ENCODE measurements at regions not wholly inside any gene's neighbourhood (a gene's known extent, or its start where the extent isn't known, plus 50 kb on each side); places are given as distances from the start of the nearest gene placed in this dataset.

- Histone ChIP-seq H3K36me3 (ENCODE audit: control insufficient read depth in 4 of 4, insufficient read depth in 3 of 4, low read depth in 1 of 4, low read length in 3 of 4) (no peaks in the 10 kb centered on the region), H3K9ac (ENCODE audit: low read depth in 1 of 2, low read length in 2 of 2) (no peak overlapping the region), H3K27me3 (ENCODE audit: control insufficient read depth in 4 of 4, insufficient read depth in 4 of 4, low read length in 3 of 4) (peaks cover 0 to 2% (median 0%) of the 10 kb centered on the region in 4 donors), H3K27ac (ENCODE audit: low read depth in 1 of 2, low read length in 2 of 2) (no peak overlapping the region), H3K9me3 (ENCODE audit: control insufficient read depth in 4 of 4, low read length in 3 of 4) (no peaks in the 10 kb centered on the region), H3K4me3 (ENCODE audit: low read depth in 1 of 3, low read length in 3 of 3) (no peak overlapping the region), H3K4me1 (ENCODE audit: control insufficient read depth in 4 of 4, insufficient read depth in 4 of 4, low read length in 3 of 4) (peaks cover 0 to 3% (median 1%) of the 10 kb centered on the region in 4 donors)
- no peak for TF ChIP-seq FOXA2 (IDR thresholded peaks at IDR 0.05)
- TF ChIP-seq RXRA (IDR thresholded peaks at IDR 0.05), result no peak
- TF ChIP-seq SP1 (IDR thresholded peaks at IDR 0.05), result no peak
- TF ChIP-seq GABPA (IDR thresholded peaks at IDR 0.05 in 1 of 2, conservative IDR thresholded peaks at IDR 0.05 in 1 of 2), result no peak
- TF ChIP-seq FOXA1 (IDR thresholded peaks at IDR 0.05), result no peak
- TF ChIP-seq NR2F2 (IDR thresholded peaks at IDR 0.05), result no peak
- no peak for TF ChIP-seq ATF3 (IDR thresholded peaks at IDR 0.05)
- TF ChIP-seq ZBTB33 (IDR thresholded peaks at IDR 0.05), result no peak
- TF ChIP-seq MAX (IDR thresholded peaks at IDR 0.05), result no peak
- TF ChIP-seq EGR1 (IDR thresholded peaks at IDR 0.05; ENCODE audit: low read depth in 2 of 2), result no peak
- no peak for TF ChIP-seq HNF4A (conservative IDR thresholded peaks at IDR 0.05)
- no peak for TF ChIP-seq HNF4G (IDR thresholded peaks at IDR 0.05)
- TF ChIP-seq CTCF (IDR thresholded peaks at IDR 0.05; ENCODE audit: low read depth, low read length, missing input control), result no peak
- TF ChIP-seq REST (IDR thresholded peaks at IDR 0.05), result no peak
- TF ChIP-seq RAD21 (IDR thresholded peaks at IDR 0.05), result no peak
- WGBS, result 57% methylated on average over 1 of the region's 1 CpG
- no peak for DNase-seq (ENCODE audit: low spot score)
Measured at GRCh38 chr3:132160198-132160597, 125.4 kb upstream of the CPNE4 start.

- Histone ChIP-seq H3K36me3 (ENCODE audit: control insufficient read depth in 4 of 4, insufficient read depth in 3 of 4, low read depth in 1 of 4, low read length in 3 of 4) (no peaks in the 10 kb centered on the region), H3K4me1 (ENCODE audit: control insufficient read depth in 4 of 4, insufficient read depth in 4 of 4, low read length in 3 of 4) (peaks cover 0 to 3% (median 1%) of the 10 kb centered on the region in 4 donors), H3K4me3 (ENCODE audit: low read depth in 1 of 3, low read length in 3 of 3) (no peak overlapping the region), H3K9ac (ENCODE audit: low read depth in 1 of 2, low read length in 2 of 2) (no peak overlapping the region), H3K27ac (ENCODE audit: low read depth in 1 of 2, low read length in 2 of 2) (no peak overlapping the region), H3K9me3 (ENCODE audit: control insufficient read depth in 4 of 4, low read length in 3 of 4) (no peaks in the 10 kb centered on the region), H3K27me3 (ENCODE audit: control insufficient read depth in 4 of 4, insufficient read depth in 4 of 4, low read length in 3 of 4) (peaks cover 0 to 2% (median 0%) of the 10 kb centered on the region in 4 donors)
- DNase-seq (ENCODE audit: low spot score), result no peak
- WGBS, result 86% methylated on average over 1 of the region's 1 CpG
- TF ChIP-seq REST (IDR thresholded peaks at IDR 0.05), result no peak
- no peak for TF ChIP-seq ATF3 (IDR thresholded peaks at IDR 0.05)
- no peak for TF ChIP-seq MAX (IDR thresholded peaks at IDR 0.05)
- TF ChIP-seq FOXA1 (IDR thresholded peaks at IDR 0.05), result no peak
- TF ChIP-seq FOXA2 (IDR thresholded peaks at IDR 0.05), result no peak
- TF ChIP-seq JUND (IDR thresholded peaks at IDR 0.05), result no peak
- no peak for TF ChIP-seq RXRA (IDR thresholded peaks at IDR 0.05)
- no peak for TF ChIP-seq GABPA (IDR thresholded peaks at IDR 0.05 in 1 of 2, conservative IDR thresholded peaks at IDR 0.05 in 1 of 2)
- no peak for TF ChIP-seq EGR1 (IDR thresholded peaks at IDR 0.05; ENCODE audit: low read depth in 2 of 2)
- TF ChIP-seq CTCF (IDR thresholded peaks at IDR 0.05; ENCODE audit: low read depth, low read length, missing input control), result no peak
Measured at GRCh38 chr3:132161608-132162007, 126.8 kb upstream of the CPNE4 start.

All from liver (tissue), 8 donors.